ENCODE measurements at regions not wholly inside any gene's neighbourhood (a gene's known extent, or its start where the extent isn't known, plus 50 kb on each side); places are given as distances from the start of the nearest gene placed in this dataset.

GRCh38 chr2:201969241-201969937, 64.3 kb upstream of the FZD7 start:
- Histone ChIP-seq H3K4me3 (ENCODE audit: low read length) (no peak overlapping the region), H3K27ac (ENCODE audit: low read length) (no peak overlapping the region), H3K4me1 (ENCODE audit: control insufficient read depth, insufficient read depth, low read length) (no peaks in the 10 kb centered on the region), H3K27me3 (ENCODE audit: control insufficient read depth, insufficient read depth) (no peaks in the 10 kb centered on the region), H3K9me3 (ENCODE audit: control insufficient read depth, low read length) (no peaks in the 10 kb centered on the region)
- intact Hi-C loops (cut with DNase I) = loop anchor here in 1 of 4 donors (2.0 kb wide), 1 partner anchor 65 kb away; no protein-coding TSS in a partner anchor
- WGBS = 90% methylated on average over 14 of the region's 14 CpGs
- ATAC-seq (no peak), DNase-seq (no peak)

- DNase-seq (no peak), ATAC-seq (no peak)
- Histone ChIP-seq H3K27ac (ENCODE audit: low read length) (no peak overlapping the region), H3K27me3 (ENCODE audit: control insufficient read depth, insufficient read depth) (no peaks in the 10 kb centered on the region), H3K4me1 (ENCODE audit: control insufficient read depth, insufficient read depth, low read length) (no peaks in the 10 kb centered on the region), H3K4me3 (ENCODE audit: low read length) (no peak overlapping the region), H3K9me3 (ENCODE audit: control insufficient read depth, low read length) (no peaks in the 10 kb centered on the region)
- intact Hi-C loops (cut with DNase I) = loop anchor here in 1 of 4 donors (2.0 kb wide), 1 partner anchor 65 kb away; no protein-coding TSS in a partner anchor
- 79% methylated on average over 12 of the region's 12 CpGs for WGBS
These were observed 63.5 kb upstream of the FZD7 start for GRCh38 chr2:201969938-201970785.

DNA sequence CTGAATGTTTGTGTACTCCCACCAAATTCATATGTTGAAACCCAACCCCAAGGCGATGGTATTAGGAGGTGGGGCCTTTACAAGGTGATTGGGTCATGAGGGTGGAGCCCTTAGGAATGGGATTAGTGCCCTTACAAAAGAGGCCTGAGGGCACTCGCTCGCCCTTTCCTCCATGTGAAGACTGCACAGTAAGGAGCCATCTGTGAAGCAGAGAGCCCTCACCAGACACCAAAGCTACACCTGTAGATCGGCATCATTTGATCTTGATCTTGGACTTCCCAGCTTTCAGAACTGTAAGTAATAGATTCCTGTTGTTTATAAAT, 62.9 kb upstream of the FZD7 start:
- 94% methylated on average over 4 of the region's 4 CpGs for WGBS
- H3K27ac ChIP-seq (ENCODE audit: low read length) = no peak overlapping the region
- no peaks in the 10 kb centered on the region for H3K4me1 ChIP-seq (ENCODE audit: control insufficient read depth, insufficient read depth, low read length)
- no peaks in the 10 kb centered on the region for H3K9me3 ChIP-seq (ENCODE audit: control insufficient read depth, low read length)
- intact Hi-C loops (cut with DNase I) = no loop called here
- ATAC-seq (no peak), DNase-seq (no peak)
- no peaks in the 10 kb centered on the region for H3K27me3 ChIP-seq (ENCODE audit: control insufficient read depth, insufficient read depth)
- H3K4me3 ChIP-seq (ENCODE audit: low read length) = no peak overlapping the region

- peak in 1 of 3 donors; percentile 24 for DNase-seq
- Histone ChIP-seq H3K27me3 (ENCODE audit: control insufficient read depth, insufficient read depth) (no peaks in the 10 kb centered on the region), H3K9me3 (ENCODE audit: control insufficient read depth, low read length) (no peaks in the 10 kb centered on the region), H3K4me3 (ENCODE audit: low read length) (no peak overlapping the region), H3K27ac (ENCODE audit: low read length) (no peak overlapping the region), H3K4me1 (ENCODE audit: control insufficient read depth, insufficient read depth, low read length) (no peaks in the 10 kb centered on the region)
- ATAC-seq = peak; percentile 56 to 76
- WGBS = 53% methylated on average over 5 of the region's 5 CpGs
- intact Hi-C loops (cut with DNase I) = no loop called here
These were observed 62.0 kb upstream of the FZD7 start for GRCh38 chr2:201971531-201972228.

DNA sequence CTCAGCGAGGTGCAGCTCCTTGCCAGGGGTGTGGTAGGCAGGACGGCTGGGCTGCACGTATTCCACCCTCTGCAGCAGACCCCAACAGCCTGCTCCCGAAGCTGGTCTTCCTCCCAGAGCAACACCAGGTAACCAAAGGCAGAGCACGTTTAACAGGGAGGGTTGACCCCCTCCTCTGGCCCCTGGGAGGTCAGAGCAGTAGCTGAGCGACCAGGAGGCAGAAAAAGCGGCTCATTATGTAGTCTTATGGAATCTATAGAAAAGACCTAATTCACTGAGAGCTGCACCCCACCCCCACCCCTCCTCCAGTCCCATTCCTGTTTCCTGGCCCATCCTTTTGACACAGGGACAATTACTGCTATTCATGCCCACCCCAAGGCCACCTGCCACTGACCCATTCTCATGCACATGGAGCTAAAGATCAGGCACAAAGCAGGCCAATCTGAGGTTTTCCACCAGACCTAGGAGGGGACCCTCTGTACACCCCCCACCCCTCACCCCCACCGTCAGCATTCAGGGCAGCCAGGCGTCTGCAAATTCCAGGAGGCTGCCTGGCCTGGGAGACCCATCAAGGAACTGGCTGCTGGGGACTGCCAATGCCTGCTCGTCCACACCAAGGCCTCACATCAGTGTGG, 60.9 kb upstream of the FZD7 start:
- 86% methylated on average over 10 of the region's 10 CpGs for WGBS
- Histone ChIP-seq H3K27me3 (ENCODE audit: control insufficient read depth, insufficient read depth) (no peaks in the 10 kb centered on the region), H3K27ac (ENCODE audit: low read length) (no peak overlapping the region), H3K4me3 (ENCODE audit: low read length) (no peak overlapping the region), H3K9me3 (ENCODE audit: control insufficient read depth, low read length) (no peaks in the 10 kb centered on the region), H3K4me1 (ENCODE audit: control insufficient read depth, insufficient read depth, low read length) (no peaks in the 10 kb centered on the region)
- ATAC-seq (no peak), DNase-seq (no peak)
- intact Hi-C loops (cut with DNase I) = no loop called here

- no peak overlapping the region for H3K27ac ChIP-seq (ENCODE audit: low read length)
- no peaks in the 10 kb centered on the region for H3K27me3 ChIP-seq (ENCODE audit: control insufficient read depth, insufficient read depth)
- no peak overlapping the region for H3K4me3 ChIP-seq (ENCODE audit: low read length)
- H3K9me3 ChIP-seq (ENCODE audit: control insufficient read depth, low read length) = no peaks in the 10 kb centered on the region
- 85% methylated on average over 10 of the region's 10 CpGs for WGBS
- DNase-seq (no peak), ATAC-seq (no peak)
- no peaks in the 10 kb centered on the region for H3K4me1 ChIP-seq (ENCODE audit: control insufficient read depth, insufficient read depth, low read length)
- intact Hi-C loops (cut with DNase I) = no loop called here
These were observed 60.2 kb upstream of the FZD7 start for GRCh38 chr2:201973305-201973928.

GRCh38 chr2:201974171-201975100, 59.2 kb upstream of the FZD7 start:
- DNase-seq = no peak
- intact Hi-C loops (cut with DNase I) = no loop called here
- no peaks in the 10 kb centered on the region for H3K27me3 ChIP-seq (ENCODE audit: control insufficient read depth, insufficient read depth)
- no peak for ATAC-seq
- H3K9me3 ChIP-seq (ENCODE audit: control insufficient read depth, low read length) = no peaks in the 10 kb centered on the region
- 47% methylated on average over 12 of the region's 12 CpGs for WGBS
- no peak overlapping the region for H3K4me3 ChIP-seq (ENCODE audit: low read length)
- H3K27ac ChIP-seq (ENCODE audit: low read length) = no peak overlapping the region
- H3K4me1 ChIP-seq (ENCODE audit: control insufficient read depth, insufficient read depth, low read length) = no peaks in the 10 kb centered on the region

GRCh38 chr2:201975434-201975833, 58.2 kb upstream of the FZD7 start:
- Histone ChIP-seq H3K4me3 (ENCODE audit: low read length) (no peak overlapping the region), H3K9me3 (ENCODE audit: control insufficient read depth, low read length) (no peaks in the 10 kb centered on the region), H3K4me1 (ENCODE audit: control insufficient read depth, insufficient read depth, low read length) (no peaks in the 10 kb centered on the region), H3K27ac (ENCODE audit: low read length) (no peak overlapping the region), H3K27me3 (ENCODE audit: control insufficient read depth, insufficient read depth) (no peaks in the 10 kb centered on the region)
- intact Hi-C loops (cut with DNase I) = no loop called here
- ATAC-seq = no peak
- 95% methylated on average over 8 of the region's 8 CpGs for WGBS
- DNase-seq = no peak

DNA sequence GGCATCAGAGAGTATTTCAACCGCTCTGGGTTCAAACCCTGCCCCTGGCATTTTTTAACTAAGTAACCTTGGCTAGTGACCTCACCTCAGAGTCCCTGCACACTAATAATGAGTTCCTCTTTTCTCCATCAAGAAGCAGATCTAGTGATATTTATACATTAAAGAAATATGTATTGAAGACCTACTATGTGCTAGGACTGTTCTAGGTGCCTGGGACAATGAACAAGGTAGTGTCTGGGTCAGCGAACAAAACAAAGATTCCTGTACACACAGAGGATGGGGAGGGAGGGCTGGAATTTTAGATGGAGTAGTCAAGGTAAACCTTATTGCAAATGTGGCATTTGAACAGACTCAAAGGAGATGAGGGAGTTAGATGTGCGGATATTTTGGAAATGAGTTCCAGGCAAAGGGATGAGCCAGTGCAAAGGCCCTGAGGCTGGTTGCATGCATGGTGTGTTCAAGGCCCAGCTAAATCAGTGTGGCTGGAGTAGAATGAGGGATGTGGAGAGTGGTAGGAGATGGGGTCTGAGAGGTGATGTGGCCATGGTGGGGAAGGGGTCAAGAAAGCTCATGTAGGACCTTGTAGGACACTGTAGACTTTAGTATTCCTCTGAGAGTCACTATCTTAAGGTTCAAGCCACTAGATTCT, 57.6 kb upstream of the FZD7 start:
- no peak overlapping the region for H3K4me3 ChIP-seq (ENCODE audit: low read length)
- no peak for ATAC-seq
- H3K27ac ChIP-seq (ENCODE audit: low read length) = no peak overlapping the region
- no peaks in the 10 kb centered on the region for H3K9me3 ChIP-seq (ENCODE audit: control insufficient read depth, low read length)
- no peaks in the 10 kb centered on the region for H3K4me1 ChIP-seq (ENCODE audit: control insufficient read depth, insufficient read depth, low read length)
- H3K27me3 ChIP-seq (ENCODE audit: control insufficient read depth, insufficient read depth) = no peaks in the 10 kb centered on the region
- WGBS = 96% methylated on average over 3 of the region's 3 CpGs
- DNase-seq = no peak
- intact Hi-C loops (cut with DNase I) = no loop called here
